Lower leg skin (tissue), 3 donors: ENCODE measurements at regions not wholly inside any gene's neighbourhood (a gene's known extent, or its start where the extent isn't known, plus 50 kb on each side); places are given as distances from the start of the nearest gene placed in this dataset.

ENCODE experiments used
- POLR2A ChIP-seq, 2 donors: fragments of 450-650 bp; IDR thresholded peaks; one replicate each; pipeline ENCODE4 v1.6.1; 2016 to 2017; ENCODE audit warnings: antibody characterized with exemption in 2 of 2, mild to moderate bottlenecking in 1 of 2, moderate library complexity in 1 of 2
- TF ChIP-seq, protein P1 (sequence below), 3 donors: fragments of 450-650 bp; IDR thresholded peaks; one replicate each; pipeline ENCODE4 v1.5.1; 2016; ENCODE audit warnings: antibody characterized with exemption in 3 of 3, mild to moderate bottlenecking in 3 of 3, moderate library complexity in 2 of 3

- TF ChIP-seq, protein P1, sequence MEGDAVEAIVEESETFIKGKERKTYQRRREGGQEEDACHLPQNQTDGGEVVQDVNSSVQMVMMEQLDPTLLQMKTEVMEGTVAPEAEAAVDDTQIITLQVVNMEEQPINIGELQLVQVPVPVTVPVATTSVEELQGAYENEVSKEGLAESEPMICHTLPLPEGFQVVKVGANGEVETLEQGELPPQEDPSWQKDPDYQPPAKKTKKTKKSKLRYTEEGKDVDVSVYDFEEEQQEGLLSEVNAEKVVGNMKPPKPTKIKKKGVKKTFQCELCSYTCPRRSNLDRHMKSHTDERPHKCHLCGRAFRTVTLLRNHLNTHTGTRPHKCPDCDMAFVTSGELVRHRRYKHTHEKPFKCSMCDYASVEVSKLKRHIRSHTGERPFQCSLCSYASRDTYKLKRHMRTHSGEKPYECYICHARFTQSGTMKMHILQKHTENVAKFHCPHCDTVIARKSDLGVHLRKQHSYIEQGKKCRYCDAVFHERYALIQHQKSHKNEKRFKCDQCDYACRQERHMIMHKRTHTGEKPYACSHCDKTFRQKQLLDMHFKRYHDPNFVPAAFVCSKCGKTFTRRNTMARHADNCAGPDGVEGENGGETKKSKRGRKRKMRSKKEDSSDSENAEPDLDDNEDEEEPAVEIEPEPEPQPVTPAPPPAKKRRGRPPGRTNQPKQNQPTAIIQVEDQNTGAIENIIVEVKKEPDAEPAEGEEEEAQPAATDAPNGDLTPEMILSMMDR (IDR thresholded peaks at IDR 0.05) = no peak
- TF ChIP-seq POLR2A (IDR thresholded peaks at IDR 0.05) = no peak
These were observed 1197.4 kb downstream of the SUCLG1 start for GRCh38 chr2:83261591-83262136.
